Duodenal mucosa (tissue), 2 donors: ENCODE measurements at regions not wholly inside any gene's neighbourhood (a gene's known extent, or its start where the extent isn't known, plus 50 kb on each side); places are given as distances from the start of the nearest gene placed in this dataset.

Source experiments
- H3K27ac ChIP-seq: one replicate; pipeline ENCODE4 v1.7.0; 2013; ENCODE audit warnings: low read depth, low read length
- H3K27me3 ChIP-seq, 2 donors: one replicate each; pipeline ENCODE4 v1.7.0; 2013; ENCODE audit warnings: low read length in 2 of 2, control low read depth in 1 of 2; ENCODE audit not compliant: insufficient read depth in 2 of 2, control insufficient read depth in 1 of 2
- H3K36me3 ChIP-seq, 2 donors: one replicate each; pipeline ENCODE4 v1.7.0; 2013; ENCODE audit warnings: low read length in 2 of 2, control low read depth in 1 of 2; ENCODE audit not compliant: insufficient read depth in 2 of 2, control insufficient read depth in 1 of 2
- H3K4me1 ChIP-seq, 2 donors: one replicate each; pipeline ENCODE4 v1.7.0; 2013; ENCODE audit warnings: low read length in 2 of 2, control low read depth in 1 of 2; ENCODE audit not compliant: insufficient read depth in 2 of 2, control insufficient read depth in 1 of 2
- H3K4me3 ChIP-seq, 2 donors: one replicate each; pipeline ENCODE4 v1.7.0; 2013; ENCODE audit warnings: low read length in 2 of 2, low read depth in 1 of 2
- H3K9ac ChIP-seq, 2 donors: one replicate each; pipeline ENCODE4 v1.7.0; 2013; ENCODE audit warnings: low read length in 2 of 2, low read depth in 1 of 2
- H3K9me3 ChIP-seq, 2 donors: one replicate each; pipeline ENCODE4 v1.7.0; 2013; ENCODE audit warnings: low read length in 2 of 2, control low read depth in 1 of 2; ENCODE audit not compliant: control insufficient read depth in 1 of 2

DNA sequence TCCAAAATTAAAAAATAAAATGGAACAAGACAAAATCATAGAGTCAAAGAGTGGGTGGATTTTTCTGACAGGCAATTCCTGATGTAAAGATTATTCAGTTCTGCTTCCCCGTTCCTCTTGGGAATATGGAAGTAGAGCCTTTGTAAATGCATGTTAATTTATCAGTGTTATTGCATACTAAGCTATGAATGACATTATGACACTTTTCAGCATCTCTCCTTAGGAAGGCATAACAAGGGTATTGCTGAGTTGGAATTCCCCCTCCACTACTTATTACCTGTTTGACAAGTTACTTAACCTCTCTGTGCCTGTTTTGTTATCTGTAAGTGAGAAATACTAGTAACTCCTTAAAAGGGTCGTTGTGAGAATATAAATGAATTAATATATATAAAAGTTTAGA is 640.4 kb downstream of the LMO4 start:
- Histone ChIP-seq H3K4me1 (no peaks in the 10 kb centered on the region), H3K27ac (no peak overlapping the region), H3K27me3 (no peaks in the 10 kb centered on the region), H3K9ac (no peak overlapping the region), H3K4me3 (no peak overlapping the region), H3K9me3 (no peaks in the 10 kb centered on the region), H3K36me3 (no peaks in the 10 kb centered on the region)

DNA sequence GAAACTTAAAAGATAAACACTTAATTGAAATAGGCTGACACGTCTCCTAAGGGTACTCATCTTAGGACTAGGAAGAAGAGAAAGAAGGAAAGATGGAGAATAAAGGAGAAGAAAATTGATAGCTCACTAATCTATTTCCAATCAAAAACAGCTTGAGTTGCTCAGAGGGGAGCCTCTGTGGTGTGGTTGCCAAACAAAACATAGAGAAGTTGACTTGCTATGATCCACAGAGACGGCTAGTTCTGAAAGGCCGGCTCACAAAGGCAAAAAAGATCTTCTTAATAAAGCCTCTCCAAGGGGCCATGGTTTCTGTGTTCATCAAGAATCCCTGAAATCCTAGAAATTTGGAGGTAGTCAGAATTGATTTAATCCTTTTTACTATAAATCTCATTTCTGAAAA is 644.1 kb downstream of the LMO4 start:
- H3K27me3 ChIP-seq: no peaks in the 10 kb centered on the region
- H3K9ac ChIP-seq: no peak overlapping the region
- no peak overlapping the region for H3K4me3 ChIP-seq
- no peaks in the 10 kb centered on the region for H3K9me3 ChIP-seq
- no peaks in the 10 kb centered on the region for H3K36me3 ChIP-seq
- H3K4me1 ChIP-seq: no peaks in the 10 kb centered on the region
- H3K27ac ChIP-seq: no peak overlapping the region

DNA sequence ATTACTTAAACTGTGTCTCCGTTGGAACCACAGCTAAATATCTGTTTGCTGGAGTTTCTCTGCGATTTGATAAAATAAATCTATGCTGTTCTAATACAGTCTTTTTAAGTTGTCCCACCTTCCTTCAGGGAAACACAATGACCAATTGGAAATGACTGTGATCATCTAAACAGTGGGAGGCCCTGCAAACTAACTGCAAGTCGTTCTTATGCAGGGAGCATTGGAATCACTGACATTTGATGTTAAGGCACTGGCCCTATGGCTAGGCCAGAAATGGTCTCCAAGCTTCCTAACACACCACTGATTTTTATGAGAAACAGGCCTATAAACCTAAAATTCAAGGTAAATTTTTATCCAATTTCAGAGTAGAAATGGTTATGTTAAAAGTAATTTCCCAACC is 645.2 kb downstream of the LMO4 start:
- Histone ChIP-seq H3K4me3 (no peak overlapping the region), H3K9ac (no peak overlapping the region), H3K4me1 (no peaks in the 10 kb centered on the region), H3K9me3 (no peaks in the 10 kb centered on the region), H3K27ac (no peak overlapping the region), H3K36me3 (no peaks in the 10 kb centered on the region), H3K27me3 (no peaks in the 10 kb centered on the region)

DNA sequence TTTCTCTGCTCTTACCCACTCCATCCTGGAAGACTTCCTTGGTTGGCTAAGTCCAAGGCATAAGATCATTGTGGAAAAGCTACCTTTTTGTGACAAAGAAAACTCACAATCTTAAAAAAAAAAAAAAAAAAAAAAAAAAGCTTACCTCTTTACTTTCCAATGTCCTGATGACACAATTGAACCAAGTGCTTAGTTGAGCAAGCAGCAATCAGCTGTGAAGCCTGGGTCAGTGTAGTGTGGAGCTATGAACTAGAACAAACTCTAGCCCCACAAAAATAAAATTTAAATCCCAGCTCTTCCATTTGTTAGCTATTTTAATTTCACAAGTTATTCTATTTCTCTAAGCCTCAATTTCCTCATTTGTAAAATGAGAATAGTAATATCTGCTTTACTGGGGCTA is 647.6 kb downstream of the LMO4 start:
- no peak overlapping the region for H3K4me3 ChIP-seq
- H3K4me1 ChIP-seq: no peaks in the 10 kb centered on the region
- H3K9ac ChIP-seq: no peak overlapping the region
- no peaks in the 10 kb centered on the region for H3K36me3 ChIP-seq
- no peaks in the 10 kb centered on the region for H3K9me3 ChIP-seq
- H3K27ac ChIP-seq: no peak overlapping the region
- no peaks in the 10 kb centered on the region for H3K27me3 ChIP-seq

DNA sequence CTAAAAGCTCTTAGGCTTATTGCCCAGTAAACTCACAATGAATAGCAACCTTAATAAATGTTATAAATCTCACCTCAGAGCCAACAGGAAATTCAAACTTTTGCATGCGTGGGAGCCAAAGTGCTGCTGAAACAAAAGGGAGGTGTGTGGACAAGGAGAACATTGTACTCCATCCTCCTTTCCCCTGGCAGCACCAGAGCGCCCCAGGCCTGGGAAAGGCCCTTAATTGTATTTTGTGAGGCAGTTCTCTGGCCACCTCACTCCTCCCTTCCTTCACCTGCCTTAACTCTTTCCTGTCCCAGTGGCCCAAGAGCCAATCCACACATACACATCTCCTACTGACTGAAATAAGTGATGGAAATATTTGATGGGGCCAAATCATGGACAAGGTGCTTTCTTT is 648.5 kb downstream of the LMO4 start:
- Histone ChIP-seq H3K9me3 (no peaks in the 10 kb centered on the region), H3K27me3 (no peaks in the 10 kb centered on the region), H3K9ac (no peak overlapping the region), H3K27ac (no peak overlapping the region), H3K4me3 (no peak overlapping the region), H3K4me1 (no peaks in the 10 kb centered on the region), H3K36me3 (no peaks in the 10 kb centered on the region)

DNA sequence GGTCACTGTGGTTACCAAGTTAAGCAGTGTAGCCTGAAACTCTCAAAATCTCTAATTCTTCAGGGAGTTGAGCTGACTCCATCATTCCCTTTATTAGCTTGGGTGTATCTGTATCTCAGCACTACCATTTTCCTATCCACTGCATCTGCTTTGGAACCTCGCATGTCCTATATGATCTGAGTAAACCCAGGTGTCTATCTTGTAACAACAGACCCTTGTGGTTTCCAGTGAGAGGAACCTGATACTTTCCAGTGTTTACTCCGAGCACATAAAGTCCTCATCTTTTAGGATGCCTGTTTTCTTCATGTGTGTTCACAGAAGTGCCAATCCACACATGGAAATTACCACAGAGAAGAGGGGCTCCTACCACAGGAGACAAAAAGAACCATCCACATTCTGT is 650.4 kb downstream of the LMO4 start:
- Histone ChIP-seq H3K27ac (no peak overlapping the region), H3K9me3 (no peaks in the 10 kb centered on the region), H3K4me3 (no peak overlapping the region), H3K4me1 (no peaks in the 10 kb centered on the region), H3K9ac (no peak overlapping the region), H3K27me3 (no peaks in the 10 kb centered on the region), H3K36me3 (no peaks in the 10 kb centered on the region)

DNA sequence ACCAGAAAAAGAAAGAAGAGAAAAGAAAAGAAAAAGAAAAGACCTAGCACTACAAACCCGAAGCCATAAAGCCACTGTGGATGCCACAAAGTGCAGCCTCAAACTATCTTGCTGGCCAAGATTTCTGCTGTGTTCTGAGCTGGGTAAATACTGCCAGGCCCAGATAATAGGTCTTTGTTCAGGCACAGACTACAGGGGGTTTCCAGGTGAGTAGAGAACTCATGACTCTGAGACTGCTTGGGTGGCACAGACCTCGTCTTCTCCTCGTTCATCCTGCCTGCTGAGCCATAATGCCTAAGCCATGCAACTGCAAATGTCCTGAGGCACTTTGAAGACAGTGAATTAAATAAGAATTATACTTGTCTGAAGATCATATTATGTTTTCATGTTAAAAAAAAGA is 651.8 kb downstream of the LMO4 start:
- no peaks in the 10 kb centered on the region for H3K27me3 ChIP-seq

DNA sequence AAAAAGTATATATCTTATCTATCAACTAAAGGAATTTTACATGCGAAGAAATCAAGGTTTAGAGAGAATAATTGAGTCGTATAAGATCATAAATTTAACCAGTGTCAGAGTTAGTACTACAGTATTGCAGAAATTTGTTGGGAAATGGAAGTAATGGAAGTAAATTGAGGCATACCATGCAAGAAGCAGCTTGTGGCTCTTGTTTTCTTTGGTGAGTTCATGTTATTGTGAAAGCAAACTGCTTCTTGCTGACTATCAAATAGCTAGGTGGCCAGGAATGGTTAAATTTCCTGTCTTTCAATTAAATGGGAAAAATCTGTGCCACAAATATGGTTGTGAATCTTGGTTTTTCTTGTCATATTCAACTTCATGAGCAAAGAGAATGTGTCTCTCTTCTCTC is 652.7 kb downstream of the LMO4 start:
- Histone ChIP-seq H3K4me1 (peaks cover 0 to 4% of the 10 kb centered on the region in 2 donors), H3K4me3 (no peak overlapping the region), H3K36me3 (no peaks in the 10 kb centered on the region), H3K27me3 (no peaks in the 10 kb centered on the region), H3K9ac (no peak overlapping the region), H3K9me3 (no peaks in the 10 kb centered on the region), H3K27ac (no peak overlapping the region)

More for the DNA sequence above, 651.8 kb downstream of the LMO4 start:
- Histone ChIP-seq H3K4me3 (no peak overlapping the region), H3K9me3 (no peaks in the 10 kb centered on the region), H3K27ac (no peak overlapping the region), H3K36me3 (no peaks in the 10 kb centered on the region), H3K4me1 (no peaks in the 10 kb centered on the region), H3K9ac (no peak overlapping the region)

DNA sequence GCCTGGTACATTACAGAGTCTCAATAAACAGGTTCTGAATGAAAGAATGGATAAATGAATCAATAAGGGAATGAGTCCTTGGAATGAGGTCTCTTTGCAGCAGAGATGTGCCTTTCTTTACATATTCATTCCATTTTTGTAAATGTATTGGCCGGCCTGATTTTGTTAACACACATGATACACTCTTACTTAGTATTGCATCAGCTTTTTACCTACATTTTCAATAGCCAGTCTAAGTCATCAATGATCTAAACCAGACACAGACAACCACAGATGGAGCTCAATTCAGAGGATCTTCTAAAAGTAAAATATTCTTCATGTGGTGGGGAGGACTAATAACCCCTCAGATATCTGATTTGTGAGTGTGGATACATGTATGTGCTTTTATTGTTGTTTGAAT is 653.1 kb downstream of the LMO4 start:
- Histone ChIP-seq H3K36me3 (no peaks in the 10 kb centered on the region), H3K9ac (no peak overlapping the region), H3K27me3 (no peaks in the 10 kb centered on the region), H3K9me3 (no peaks in the 10 kb centered on the region), H3K4me3 (no peak overlapping the region), H3K27ac (no peak overlapping the region), H3K4me1 (peaks cover 0 to 9% of the 10 kb centered on the region in 2 donors)

DNA sequence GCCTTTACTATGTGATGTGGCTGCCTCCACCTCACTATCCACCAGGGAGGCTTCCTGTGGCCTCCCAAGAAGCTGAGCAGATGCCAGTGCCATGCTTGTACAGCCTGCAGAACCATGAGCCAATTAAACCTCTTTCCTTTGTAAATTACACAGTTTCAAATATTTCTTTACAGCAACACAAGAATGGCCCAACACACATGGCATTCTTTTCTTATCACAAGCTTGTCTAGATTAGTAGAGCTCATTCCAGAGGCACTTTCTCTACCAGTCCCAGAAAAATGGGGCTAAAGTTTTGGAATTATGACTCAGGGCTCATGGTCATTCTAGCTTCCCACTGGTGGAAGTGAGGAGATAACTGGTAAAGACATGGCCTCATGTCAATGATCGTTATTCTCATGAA is 655.2 kb downstream of the LMO4 start:
- H3K27me3 ChIP-seq: no peaks in the 10 kb centered on the region
- no peak overlapping the region for H3K9ac ChIP-seq
- no peaks in the 10 kb centered on the region for H3K9me3 ChIP-seq
- no peaks in the 10 kb centered on the region for H3K36me3 ChIP-seq
- H3K27ac ChIP-seq: no peak overlapping the region
- peaks cover 0 to 11% of the 10 kb centered on the region in 2 donors for H3K4me1 ChIP-seq
- no peak overlapping the region for H3K4me3 ChIP-seq

DNA sequence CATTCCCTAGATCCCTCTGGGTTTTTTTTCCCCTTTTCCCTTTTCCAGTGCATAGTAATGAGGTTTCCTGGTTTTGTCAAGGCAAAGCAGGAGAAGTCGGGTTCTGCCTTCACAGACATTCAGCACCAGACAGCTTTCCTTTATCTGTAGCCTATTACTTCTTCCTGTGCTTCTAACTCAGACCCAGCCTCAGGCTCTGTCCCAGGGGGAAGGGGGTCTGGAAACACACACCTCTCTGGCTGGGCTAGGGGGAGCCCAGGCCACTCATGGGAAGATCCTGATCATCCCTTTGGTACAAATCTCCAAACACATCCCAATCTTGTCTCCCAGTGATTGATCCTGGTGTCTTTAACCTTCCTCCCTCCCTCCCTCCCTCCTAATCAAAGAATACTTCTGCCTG is 656.4 kb downstream of the LMO4 start:
- Histone ChIP-seq H3K9me3 (no peaks in the 10 kb centered on the region), H3K4me3 (no peak overlapping the region), H3K4me1 (peaks cover 0 to 11% of the 10 kb centered on the region in 2 donors), H3K9ac (no peak overlapping the region), H3K27ac (no peak overlapping the region), H3K36me3 (no peaks in the 10 kb centered on the region), H3K27me3 (no peaks in the 10 kb centered on the region)
